CD4-positive, alpha-beta T cell (primary cell): ENCODE measurements at regions not wholly inside any gene's neighbourhood (a gene's known extent, or its start where the extent isn't known, plus 50 kb on each side); places are given as distances from the start of the nearest gene placed in this dataset.
"Not testable (repeated sequence)": the region's sequence is repeated elsewhere in the genome, so short reads cannot be mapped to it uniquely, and the experiment has no call there.

Experiments
- ATAC-seq: fragments of 200-7000 bp; cut with Tn5 transposase; one replicate; pipeline ENCODE4 v1.10.0; 2022; ENCODE audit warnings: mild to moderate bottlenecking; ENCODE audit not compliant: poor library complexity
- CTCF ChIA-PET: fragments of 350-600 bp; sonication (Branson Sonifier 250); formaldehyde crosslinking; loops from one replicate; lab custom pipeline; 2021; ENCODE audit warnings: antibody characterized with exemption, inconsistent platforms; lab: Charles Lee
- POLR2A ChIA-PET: fragments of 350-600 bp; sonication (Branson Sonifier 250); formaldehyde crosslinking; loops from one replicate; lab custom pipeline; 2021; ENCODE audit warnings: antibody characterized with exemption, inconsistent platforms; lab: Charles Lee
- DNase-seq, 14 experiments: peaks; one replicate each; pipeline ENCODE4 v3.0.0-alpha.2; 2013 to 2020; ENCODE audit warnings: mixed read lengths in 2 of 14
- H3K27ac ChIP-seq, 2 donors: one replicate each; pipeline versions ENCODE4 v1.5.1 to v1.7.0; 2013; ENCODE audit warnings: low read length in 2 of 2, low read depth in 1 of 2, mild to moderate bottlenecking in 1 of 2
- H3K27me3 ChIP-seq, 2 experiments: 1 replicate in 1 of 2; 2 replicates in 1 of 2; pipeline versions ENCODE4 v1.6.1 to v1.7.0; 2013; ENCODE audit warnings: low read length in 2 of 2, control low read depth in 1 of 2, mild to moderate bottlenecking in 1 of 2, moderate library complexity in 1 of 2; ENCODE audit not compliant: insufficient read depth in 2 of 2, control insufficient read depth in 1 of 2
- H3K36me3 ChIP-seq: one replicate; pipeline ENCODE4 v1.6.1; 2013; ENCODE audit warnings: low read length, control low read depth; ENCODE audit not compliant: insufficient read depth
- H3K4me1 ChIP-seq: one replicate; pipeline ENCODE4 v1.6.1; 2013; ENCODE audit warnings: low read length, control low read depth; ENCODE audit not compliant: insufficient read depth
- H3K4me3 ChIP-seq: one replicate; pipeline ENCODE4 v1.5.1; 2013; ENCODE audit warnings: mild to moderate bottlenecking, low read length, moderate library complexity
- H3K9me3 ChIP-seq, 2 experiments: 1 replicate in 1 of 2; 2 replicates in 1 of 2; pipeline versions ENCODE4 v1.6.1 to v1.7.0; 2013; ENCODE audit warnings: low read length in 2 of 2, mild to moderate bottlenecking in 2 of 2, control low read depth in 1 of 2, moderate library complexity in 1 of 2; ENCODE audit not compliant: control insufficient read depth in 1 of 2, insufficient read depth in 1 of 2
- H3K27ac Mint-ChIP-seq: one replicate; pipeline ENCODE4 v1.8.0; 2020; ENCODE audit warnings: mixed read lengths
- H3K27me3 Mint-ChIP-seq: one replicate; pipeline ENCODE4 v1.8.0; 2021; ENCODE audit warnings: mixed read lengths
- H3K36me3 Mint-ChIP-seq: one replicate; pipeline ENCODE4 v1.8.0; 2021; ENCODE audit warnings: low read depth, mixed read lengths
- H3K4me1 Mint-ChIP-seq: one replicate; pipeline ENCODE4 v1.8.0; 2021; ENCODE audit warnings: low read depth, mixed read lengths
- H3K4me3 Mint-ChIP-seq: one replicate; pipeline ENCODE4 v1.8.0; 2020; ENCODE audit warnings: mild to moderate bottlenecking, mixed read lengths
- H3K9me3 Mint-ChIP-seq: one replicate; pipeline ENCODE4 v1.8.0; 2020; ENCODE audit warnings: mixed read lengths
- CTCF ChIP-seq: fragments of 200-600 bp; IDR thresholded peaks from one replicate; pipeline ENCODE4 v1.8.0; 2022; ENCODE audit warnings: antibody characterized with exemption, mild to moderate bottlenecking
- intact Hi-C, 2 experiments: fragments of 100-400 bp; cut with DNase I in 1 of 2; cut with micrococcal nuclease in 1 of 2; formaldehyde crosslinking; loops; one replicate each; pipeline versions ENCODE4 v1.15.1 to v1.9.0; 2023 to 2025; cut with DNase I, micrococcal nuclease

- Histone ChIP-seq H3K36me3 (no peaks in the 10 kb centered on the region), H3K4me1 (no peaks in the 10 kb centered on the region), H3K4me3 (no peak overlapping the region), H3K27ac (no peak overlapping the region), H3K9me3 (no peaks in the 10 kb centered on the region), H3K27me3 (no peaks in the 10 kb centered on the region)
- no peak for TF ChIP-seq CTCF
- H3K9me3 Mint-ChIP-seq = no peaks in the 10 kb centered on the region
- ATAC-seq = no peak
- no peak for DNase-seq
- intact Hi-C loops = no loop called here
- no peaks in the 10 kb centered on the region for H3K4me1 Mint-ChIP-seq
- H3K27me3 Mint-ChIP-seq = peaks cover 14% of the 10 kb centered on the region
- H3K36me3 Mint-ChIP-seq = no peaks in the 10 kb centered on the region
- no peak overlapping the region for H3K4me3 Mint-ChIP-seq
- ChIA-PET POLR2A (no interaction called here), CTCF (no interaction called here)
- H3K27ac Mint-ChIP-seq = no peak overlapping the region
Measured at GRCh38 chr1:113298941-113299340, 91.4 kb upstream of the MAGI3 start.

GRCh38 chr1:113302636-113303035, 87.7 kb upstream of the MAGI3 start:
- POLR2A ChIA-PET = no interaction called here
- Histone ChIP-seq H3K4me3 (no peak overlapping the region), H3K4me1 (no peaks in the 10 kb centered on the region), H3K36me3 (no peaks in the 10 kb centered on the region), H3K27ac (no peak overlapping the region), H3K9me3 (no peaks in the 10 kb centered on the region), H3K27me3 (no peaks in the 10 kb centered on the region)
- Mint-ChIP-seq H3K4me1 (no peaks in the 10 kb centered on the region), H3K36me3 (no peaks in the 10 kb centered on the region), H3K27me3 (peaks cover 5% of the 10 kb centered on the region), H3K9me3 (no peaks in the 10 kb centered on the region), H3K27ac (no peak overlapping the region), H3K4me3 (no peak overlapping the region)
- CTCF ChIA-PET = interaction anchor here (1.0 kb wide), 1 partner anchor 13 kb away, joined by 4 read pairs; no protein-coding TSS in a partner anchor
- intact Hi-C loops = no loop called here
- no peak for DNase-seq
- TF ChIP-seq CTCF = no peak
- no peak for ATAC-seq

- ATAC-seq = no peak
- Mint-ChIP-seq H3K27ac (no peak overlapping the region), H3K27me3 (peaks cover under 1% of the 10 kb centered on the region), H3K9me3 (no peaks in the 10 kb centered on the region), H3K4me3 (no peak overlapping the region), H3K4me1 (peaks cover 5% of the 10 kb centered on the region), H3K36me3 (no peaks in the 10 kb centered on the region)
- Histone ChIP-seq H3K4me1 (no peaks in the 10 kb centered on the region), H3K27me3 (no peaks in the 10 kb centered on the region), H3K27ac (no peak overlapping the region), H3K4me3 (no peak overlapping the region), H3K9me3 (no peaks in the 10 kb centered on the region), H3K36me3 (no peaks in the 10 kb centered on the region)
- no peak for DNase-seq
- no peak for TF ChIP-seq CTCF
- CTCF ChIA-PET = no interaction called here
- intact Hi-C loops = no loop called here
- POLR2A ChIA-PET = no interaction called here
Measured at GRCh38 chr1:113303267-113303666, 87.0 kb upstream of the MAGI3 start.

GRCh38 chr1:113305029-113305428, 85.3 kb upstream of the MAGI3 start:
- H3K36me3 ChIP-seq, H3K27ac Mint-ChIP-seq, H3K27ac ChIP-seq, H3K9me3 ChIP-seq, H3K27me3 Mint-ChIP-seq, H3K4me3 Mint-ChIP-seq, H3K36me3 Mint-ChIP-seq, H3K4me1 Mint-ChIP-seq, H3K9me3 Mint-ChIP-seq, H3K4me3 ChIP-seq, H3K4me1 ChIP-seq, intact Hi-C loops, ATAC-seq, DNase-seq, POLR2A ChIA-PET, H3K27me3 ChIP-seq: not testable (repeated sequence)
- CTCF ChIA-PET = interaction anchor here (1.0 kb wide), 1 partner anchor 48 kb away, joined by 3 read pairs; no protein-coding TSS in a partner anchor
